ENCODE measurements at regions not wholly inside any gene's neighbourhood (a gene's known extent, or its start where the extent isn't known, plus 50 kb on each side); places are given as distances from the start of the nearest gene placed in this dataset.
"Not testable (repeated sequence)": the region's sequence is repeated elsewhere in the genome, so short reads cannot be mapped to it uniquely, and the experiment has no call there.

- Histone ChIP-seq H3K9me3 (no peaks in the 10 kb centered on the region), H3K4me1 (no peaks in the 10 kb centered on the region), H3K27ac (no peak overlapping the region), H3K4me3 (no peak overlapping the region), H3K36me3 (replicated peaks in 1 of 2; ENCODE audit: insufficient read depth in 1 of 2, low read depth in 2 of 2) (no peaks in the 10 kb centered on the region), H3K27me3 (no peaks in the 10 kb centered on the region)
- TF ChIP-seq, protein P1, sequence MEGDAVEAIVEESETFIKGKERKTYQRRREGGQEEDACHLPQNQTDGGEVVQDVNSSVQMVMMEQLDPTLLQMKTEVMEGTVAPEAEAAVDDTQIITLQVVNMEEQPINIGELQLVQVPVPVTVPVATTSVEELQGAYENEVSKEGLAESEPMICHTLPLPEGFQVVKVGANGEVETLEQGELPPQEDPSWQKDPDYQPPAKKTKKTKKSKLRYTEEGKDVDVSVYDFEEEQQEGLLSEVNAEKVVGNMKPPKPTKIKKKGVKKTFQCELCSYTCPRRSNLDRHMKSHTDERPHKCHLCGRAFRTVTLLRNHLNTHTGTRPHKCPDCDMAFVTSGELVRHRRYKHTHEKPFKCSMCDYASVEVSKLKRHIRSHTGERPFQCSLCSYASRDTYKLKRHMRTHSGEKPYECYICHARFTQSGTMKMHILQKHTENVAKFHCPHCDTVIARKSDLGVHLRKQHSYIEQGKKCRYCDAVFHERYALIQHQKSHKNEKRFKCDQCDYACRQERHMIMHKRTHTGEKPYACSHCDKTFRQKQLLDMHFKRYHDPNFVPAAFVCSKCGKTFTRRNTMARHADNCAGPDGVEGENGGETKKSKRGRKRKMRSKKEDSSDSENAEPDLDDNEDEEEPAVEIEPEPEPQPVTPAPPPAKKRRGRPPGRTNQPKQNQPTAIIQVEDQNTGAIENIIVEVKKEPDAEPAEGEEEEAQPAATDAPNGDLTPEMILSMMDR (IDR thresholded peaks at IDR 0.05) = no peak
- no peak for TF ChIP-seq POLR2A (IDR thresholded peaks at IDR 0.05)
- WGBS, 2 donors = 39 to 44% methylated on average over 2 of the region's 2 CpGs
- DNase-seq = no peak
- no peak for ATAC-seq
- intact Hi-C loops (cut with DNase I) = no loop called here
Observed at GRCh38 chr13:58704953-58705352, 1073.4 kb downstream of the PCDH17 start.

DNA sequence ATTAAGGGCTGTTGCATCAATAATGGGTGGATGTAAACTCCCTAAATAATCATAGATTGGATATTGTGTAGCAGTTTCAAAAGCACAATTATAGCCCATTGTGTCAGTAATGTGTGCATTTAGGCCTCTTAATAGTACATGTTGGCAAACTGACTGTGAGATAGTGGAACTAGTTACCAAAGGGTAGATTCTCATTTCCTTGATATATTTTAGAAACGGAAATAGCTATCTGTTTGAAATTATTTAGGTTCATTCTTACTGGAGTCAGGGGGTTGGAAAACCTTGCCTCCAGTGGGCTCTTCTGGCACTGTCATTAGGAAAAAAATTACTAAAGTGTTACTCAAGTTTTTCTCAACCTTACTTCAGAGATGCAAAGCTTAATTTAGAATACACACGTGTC is 1074.9 kb downstream of the PCDH17 start:
- 45 to 60% methylated on average over 2 of the region's 2 CpGs for WGBS, 2 donors
- H3K4me1 ChIP-seq = no peaks in the 10 kb centered on the region
- DNase-seq = no peak
- H3K36me3 ChIP-seq (replicated peaks in 1 of 2; ENCODE audit: insufficient read depth in 1 of 2, low read depth in 2 of 2) = no peaks in the 10 kb centered on the region
- no peak for TF ChIP-seq POLR2A (IDR thresholded peaks at IDR 0.05)
- TF ChIP-seq, protein P1 (IDR thresholded peaks at IDR 0.05) = no peak
- intact Hi-C loops (cut with DNase I) = no loop called here
- H3K4me3 ChIP-seq = no peak overlapping the region
- no peak overlapping the region for H3K27ac ChIP-seq
- no peaks in the 10 kb centered on the region for H3K27me3 ChIP-seq
- no peaks in the 10 kb centered on the region for H3K9me3 ChIP-seq
- no peak for ATAC-seq

DNA sequence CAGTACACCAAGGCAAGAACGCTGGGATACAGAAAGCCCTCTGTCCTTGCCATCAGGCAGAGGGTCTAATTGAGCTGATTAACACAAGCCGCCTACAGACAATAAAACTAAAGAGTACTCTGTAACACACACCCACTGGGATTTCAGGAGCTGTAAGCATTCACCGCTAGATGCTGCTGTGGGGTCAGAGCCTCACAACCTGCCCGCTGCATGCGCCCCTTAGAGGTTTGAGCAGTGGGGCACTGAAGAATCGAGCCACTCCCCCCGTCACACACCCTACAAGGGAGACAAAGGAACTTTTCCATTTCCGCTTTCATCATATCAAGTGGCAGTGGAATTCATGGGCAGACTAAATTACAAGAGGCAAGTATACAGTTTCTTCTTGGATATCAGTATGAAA is 1080.6 kb downstream of the PCDH17 start:
- ATAC-seq (no peak), DNase-seq (no peak)
- intact Hi-C loops (cut with DNase I) = no loop called here

GRCh38 chr13:58714016-58714415 is 1082.5 kb downstream of the PCDH17 start:
- ATAC-seq; intact Hi-C loops (cut with DNase I); H3K4me3 ChIP-seq; H3K9me3 ChIP-seq; H3K27me3 ChIP-seq; DNase-seq; H3K4me1 ChIP-seq; H3K36me3 ChIP-seq (replicated peaks in 1 of 2; ENCODE audit: insufficient read depth in 1 of 2, low read depth in 2 of 2); H3K27ac ChIP-seq: not testable (repeated sequence)
- 85 to 89% methylated on average over 6 to 19 of the region's 25 CpGs for WGBS, 2 donors

More for the DNA sequence above, 1080.6 kb downstream of the PCDH17 start:
- no peaks in the 10 kb centered on the region for H3K4me1 ChIP-seq
- H3K9me3 ChIP-seq = no peaks in the 10 kb centered on the region
- TF ChIP-seq POLR2A (IDR thresholded peaks at IDR 0.05) = no peak
- TF ChIP-seq, protein P1 (IDR thresholded peaks at IDR 0.05) = no peak
- no peak overlapping the region for H3K27ac ChIP-seq
- H3K36me3 ChIP-seq (replicated peaks in 1 of 2; ENCODE audit: insufficient read depth in 1 of 2, low read depth in 2 of 2) = no peaks in the 10 kb centered on the region
- no peak overlapping the region for H3K4me3 ChIP-seq
- 69 to 73% methylated on average over 8 of the region's 8 CpGs for WGBS, 2 donors
- H3K27me3 ChIP-seq = no peaks in the 10 kb centered on the region

- H3K9me3 ChIP-seq = no peaks in the 10 kb centered on the region
- 96 to 98% methylated on average over 1 of the region's 1 CpG for WGBS, 2 donors
- H3K27ac ChIP-seq = no peak overlapping the region
- TF ChIP-seq, protein P1 (IDR thresholded peaks at IDR 0.05) = no peak
- no peak for TF ChIP-seq POLR2A (IDR thresholded peaks at IDR 0.05)
- H3K4me3 ChIP-seq = no peak overlapping the region
- ATAC-seq = no peak
- no peaks in the 10 kb centered on the region for H3K36me3 ChIP-seq (replicated peaks in 1 of 2; ENCODE audit: insufficient read depth in 1 of 2, low read depth in 2 of 2)
- H3K27me3 ChIP-seq = no peaks in the 10 kb centered on the region
- intact Hi-C loops (cut with DNase I) = no loop called here
- no peaks in the 10 kb centered on the region for H3K4me1 ChIP-seq
- DNase-seq = no peak
Observed at GRCh38 chr13:58721273-58721672, 1089.7 kb downstream of the PCDH17 start.
